HG03432 (cell line): ENCODE measurements at regions not wholly inside any gene's neighbourhood (a gene's known extent, or its start where the extent isn't known, plus 50 kb on each side); places are given as distances from the start of the nearest gene placed in this dataset.

ENCODE experiments used
- ATAC-seq: cut with Tn5 transposase; IDR thresholded peaks from one replicate; pipeline ENCODE4 v1.9.1; 2021; ENCODE audit warnings: mild to moderate bottlenecking, moderate library complexity; ENCODE audit not compliant: unreplicated experiment

GRCh38 chr9:24488896-24489295 lies 56.8 kb downstream of the IZUMO3 start:
- ATAC-seq, result no peak

DNA sequence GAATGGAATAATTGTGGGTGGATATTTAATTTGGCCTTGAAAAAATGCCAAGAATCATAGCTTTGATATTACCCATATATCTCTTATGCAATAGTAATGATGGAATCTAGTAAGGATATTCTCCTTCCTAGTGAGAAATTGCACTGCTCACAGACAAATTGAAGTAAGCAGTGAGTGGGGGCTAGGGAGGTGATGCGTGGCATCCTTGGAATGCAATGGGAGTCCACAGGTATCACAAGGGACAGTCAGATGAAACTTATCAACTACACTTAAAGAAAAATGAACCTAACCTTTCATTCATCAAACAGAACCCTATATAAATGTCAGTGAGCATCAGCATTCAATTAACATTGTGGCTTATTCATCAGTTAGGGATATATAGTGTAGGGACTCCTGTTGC lies 57.8 kb downstream of the IZUMO3 start:
- ATAC-seq, result no peak

- no peak for ATAC-seq
These were observed 58.3 kb downstream of the IZUMO3 start for GRCh38 chr9:24487250-24487861.

GRCh38 chr9:24479361-24480059 lies 66.2 kb downstream of the IZUMO3 start:
- ATAC-seq, result no peak

DNA sequence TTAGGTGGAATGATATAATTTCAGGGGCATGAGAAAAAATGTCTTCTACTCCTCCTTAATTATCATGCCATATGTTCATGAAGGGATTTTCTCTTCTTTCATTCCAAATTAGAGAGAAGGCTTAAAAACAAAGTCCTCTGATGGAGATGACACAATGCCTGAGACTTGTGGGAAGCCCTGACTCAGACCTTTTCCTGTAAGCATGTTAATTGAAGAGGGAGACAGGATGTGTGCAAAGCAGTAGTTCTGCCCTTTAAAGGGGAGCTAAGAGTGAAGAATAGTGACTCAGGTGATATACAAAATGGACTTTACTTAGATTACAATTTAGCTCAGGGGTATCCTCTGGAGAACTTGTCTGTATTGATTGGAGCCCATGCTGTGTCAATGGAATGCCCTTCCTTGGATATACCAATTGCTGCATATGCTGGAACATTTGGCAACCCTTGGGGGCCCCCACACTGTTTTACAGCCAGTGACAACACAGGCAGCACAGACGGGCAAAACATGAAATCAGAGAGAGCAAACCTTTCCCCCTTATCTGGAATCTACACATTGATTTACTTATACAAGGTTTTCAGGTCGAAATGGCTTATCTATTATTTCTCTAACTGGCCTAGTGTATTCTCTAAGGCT lies 81.3 kb downstream of the IZUMO3 start:
- ATAC-seq, result no peak

DNA sequence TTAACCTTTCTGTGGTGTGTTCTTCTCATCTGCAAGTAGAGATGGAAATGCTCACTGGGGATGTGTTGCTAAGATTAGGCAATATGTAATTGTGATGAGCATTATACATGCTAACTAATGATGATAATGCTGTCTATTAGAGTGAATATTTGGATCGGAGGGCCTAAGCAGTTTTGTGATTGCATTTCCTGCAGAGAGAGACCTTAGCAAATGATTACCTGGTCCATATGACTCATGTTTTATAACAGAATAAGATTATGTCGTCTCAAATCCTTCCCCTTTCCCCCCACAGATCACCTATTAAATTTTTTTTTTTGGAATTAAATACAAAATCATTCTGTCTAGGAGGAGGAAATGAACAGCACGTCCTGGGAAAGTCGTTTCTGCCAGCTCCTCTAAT lies 82.7 kb downstream of the IZUMO3 start:
- ATAC-seq, result no peak

GRCh38 chr9:24460781-24461180 lies 84.9 kb downstream of the IZUMO3 start:
- no peak for ATAC-seq

- ATAC-seq, result no peak
These were observed 85.7 kb downstream of the IZUMO3 start for GRCh38 chr9:24459953-24460352.

- ATAC-seq, result no peak
These were observed 94.4 kb downstream of the IZUMO3 start for GRCh38 chr9:24451346-24451745.

DNA sequence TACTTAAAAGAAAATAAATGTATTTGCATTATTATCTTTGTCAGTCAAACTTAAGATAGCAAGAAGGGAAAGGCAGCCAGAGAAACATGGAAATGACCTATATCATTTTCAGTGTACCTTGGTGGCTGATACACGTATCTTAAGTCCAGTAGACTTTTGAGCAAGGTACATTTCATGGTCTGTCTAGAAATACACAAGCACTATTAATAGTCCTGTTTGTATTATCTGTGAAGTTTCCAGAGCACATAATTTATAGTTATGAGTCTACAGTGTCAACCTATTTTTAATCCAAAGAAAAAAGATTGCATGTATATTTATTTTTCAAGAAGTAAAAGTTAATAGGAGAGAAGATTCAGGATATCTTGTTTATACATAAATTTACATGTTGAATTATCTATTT lies 95.7 kb downstream of the IZUMO3 start:
- ATAC-seq, result no peak

- no peak for ATAC-seq
These were observed 106.2 kb downstream of the IZUMO3 start for GRCh38 chr9:24439456-24439855.

GRCh38 chr9:24438876-24439275 lies 106.8 kb downstream of the IZUMO3 start:
- ATAC-seq, result no peak

- no peak for ATAC-seq
These were observed 108.9 kb downstream of the IZUMO3 start for GRCh38 chr9:24436761-24437160.

DNA sequence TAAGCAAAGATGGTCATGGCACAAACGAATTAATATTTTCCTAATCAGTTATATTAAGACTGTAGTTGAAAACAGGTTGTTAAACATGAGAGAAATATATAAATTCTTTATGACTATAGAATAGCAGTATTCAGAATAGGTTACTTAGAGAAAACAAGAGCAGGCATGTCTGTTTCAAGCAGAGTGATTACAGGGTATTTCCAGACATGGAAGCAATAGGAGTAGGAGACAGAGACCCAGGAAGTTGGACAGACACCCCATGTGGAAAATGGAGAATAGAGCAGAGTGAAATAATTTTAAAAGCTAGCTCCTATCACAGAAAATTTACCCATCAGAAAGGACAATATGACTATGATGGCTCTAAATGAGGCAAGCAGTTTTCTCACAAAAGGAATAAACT lies 111.5 kb downstream of the IZUMO3 start:
- no peak for ATAC-seq

DNA sequence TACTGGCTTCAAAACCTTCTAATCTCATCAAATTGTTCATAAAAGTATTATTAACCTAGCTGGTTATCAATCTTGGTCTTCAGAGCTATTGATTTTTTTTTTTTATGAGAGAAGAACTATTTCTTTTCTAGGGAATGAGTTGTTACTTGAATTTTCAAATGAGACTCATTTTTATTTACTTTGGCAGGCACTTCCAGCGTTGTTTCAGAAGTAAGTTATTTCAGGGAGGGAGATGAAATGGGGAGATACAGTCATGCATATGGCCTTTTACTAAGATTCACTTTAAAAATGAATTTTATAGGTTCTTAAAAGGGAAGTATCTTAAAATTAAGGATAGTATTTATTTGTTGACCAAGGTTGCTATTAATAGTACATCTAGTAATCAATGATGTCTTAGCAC lies 129.6 kb downstream of the IZUMO3 start:
- ATAC-seq, result no peak

- ATAC-seq, result no peak
These were observed 132.0 kb downstream of the IZUMO3 start for GRCh38 chr9:24413651-24414050.

DNA sequence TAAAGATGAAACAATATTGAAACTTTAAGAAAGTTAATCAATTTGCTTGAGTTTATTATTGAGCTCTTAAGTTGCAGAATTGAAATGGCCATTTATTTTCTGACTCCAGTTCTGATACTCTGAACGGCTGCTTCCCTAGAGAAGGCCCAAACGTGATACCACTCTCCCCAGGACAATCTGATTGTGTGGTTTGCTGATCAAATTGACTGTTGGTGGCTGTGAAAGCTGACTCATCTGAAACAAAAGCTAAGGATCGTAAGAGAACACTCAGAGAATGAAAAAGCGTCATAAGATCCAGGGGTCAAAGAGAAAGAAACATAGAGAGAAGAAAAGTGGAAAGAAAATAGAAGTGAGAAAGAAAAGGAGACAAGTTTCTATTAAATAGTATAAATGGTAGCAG lies 147.2 kb downstream of the IZUMO3 start:
- ATAC-seq, result no peak

GRCh38 chr9:24391095-24391494 lies 154.6 kb downstream of the IZUMO3 start:
- ATAC-seq, result no peak

DNA sequence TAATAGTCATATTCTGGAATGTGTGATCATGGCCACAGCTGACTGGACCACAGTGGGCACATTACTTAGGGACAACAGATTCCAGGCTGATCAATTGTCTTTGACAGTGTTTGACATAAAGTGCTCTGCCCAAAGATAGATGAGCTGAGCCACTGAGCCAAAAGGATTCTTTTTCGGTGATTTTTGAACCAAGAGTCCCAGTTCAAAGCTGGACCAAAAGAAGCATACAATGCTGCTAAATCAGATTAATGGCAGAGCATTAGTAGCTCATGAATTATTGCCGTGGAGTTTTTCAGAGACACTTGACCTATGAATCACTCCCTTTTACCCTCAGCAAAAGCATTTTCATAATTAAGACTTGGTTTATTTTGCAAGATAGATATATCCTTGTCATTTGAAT lies 160.6 kb downstream of the IZUMO3 start:
- no peak for ATAC-seq

DNA sequence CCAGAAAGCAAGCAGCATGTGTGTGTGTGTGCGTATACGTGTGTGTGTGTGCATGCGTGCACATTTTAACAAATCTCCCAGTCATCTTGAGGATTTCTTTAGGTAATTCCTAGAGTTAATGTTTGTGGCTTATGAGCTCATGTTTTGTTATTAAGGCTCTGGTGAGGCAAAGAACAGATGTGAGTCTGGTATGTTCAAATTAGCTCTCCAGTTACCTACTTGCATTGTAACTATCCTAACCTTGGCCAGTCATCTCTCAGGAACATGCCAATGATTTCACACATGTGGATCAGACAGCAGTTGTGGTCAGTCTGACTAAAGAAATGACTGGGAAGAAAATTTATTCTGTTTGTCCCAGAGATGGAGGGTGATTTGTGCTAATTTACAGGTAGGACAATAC lies 163.1 kb downstream of the IZUMO3 start:
- ATAC-seq, result no peak

DNA sequence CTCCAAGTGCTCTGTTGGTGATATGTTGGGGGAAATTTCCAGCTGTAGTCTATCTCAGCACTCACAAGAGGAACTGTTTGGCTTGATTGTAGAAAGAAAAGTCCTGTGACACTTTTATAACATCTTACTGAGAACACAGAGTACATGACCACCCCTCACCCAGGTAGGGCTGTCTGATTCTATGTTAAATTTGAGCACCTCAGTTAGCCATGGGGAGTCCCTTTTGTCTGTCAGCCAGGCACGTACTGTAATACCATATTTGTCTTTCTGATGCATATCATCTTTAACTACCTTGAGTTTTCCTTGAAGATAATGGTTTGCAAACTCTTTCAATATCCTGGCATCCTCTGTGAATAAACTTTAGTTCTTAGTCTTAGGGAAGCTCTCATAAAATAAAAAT lies 164.5 kb downstream of the IZUMO3 start:
- ATAC-seq, result no peak

- no peak for ATAC-seq
These were observed 186.7 kb downstream of the IZUMO3 start for GRCh38 chr9:24359046-24359445.
